ENCODE measurements at regions not wholly inside any gene's neighbourhood (a gene's known extent, or its start where the extent isn't known, plus 50 kb on each side); places are given as distances from the start of the nearest gene placed in this dataset.

- ChIA-PET CTCF (no interaction called here), POLR2A (no interaction called here)
- no peak overlapping the region for H2AFZ ChIP-seq (ENCODE audit: low read depth, low read length)
- TF ChIP-seq GATA2 (IDR thresholded peaks at IDR 0.05; ENCODE audit: insufficient read depth, insufficient read length, low read depth, low read length) (no peak), EZH2 (IDR thresholded peaks at IDR 0.05; ENCODE audit: borderline replicate concordance, low read depth, low read length, severe bottlenecking) (no peak), POLR2AphosphoS5 (IDR thresholded peaks at IDR 0.05; ENCODE audit: insufficient read depth, low read depth, low read length) (no peak), MAX (IDR thresholded peaks at IDR 0.05; ENCODE audit: insufficient read depth, insufficient read length) (no peak), JUN (IDR thresholded peaks at IDR 0.05; ENCODE audit: borderline replicate concordance, insufficient read depth, insufficient read length, low read depth) (no peak), CTCF (IDR thresholded peaks at IDR 0.05; ENCODE audit: extremely low read depth in 1 of 2, insufficient read depth in 1 of 2, low read depth in 1 of 2, low read length in 2 of 2) (no peak), FOS (IDR thresholded peaks at IDR 0.05; ENCODE audit: borderline replicate concordance, insufficient read depth, low read length) (no peak), MYC (IDR thresholded peaks at IDR 0.05; ENCODE audit: low read depth, low read length) (no peak), POLR2A (IDR thresholded peaks at IDR 0.05; ENCODE audit: low read depth, low read length) (no peak)
- intact Hi-C loops (cut with micrococcal nuclease): no loop called here
- dilution Hi-C loops (cut with MboI; ENCODE audit: extremely low pct_ligation_motif_present, low sequenced_read_pairs): no loop called here
- H3K9me1 ChIP-seq (replicated peaks; ENCODE audit: control insufficient read depth, extremely low read depth, insufficient read depth, low read length): no peaks in the 10 kb centered on the region
- H3K27ac ChIP-seq (ENCODE audit: insufficient read depth, low read depth, low read length): no peak overlapping the region
- H3K27me3 ChIP-seq (ENCODE audit: control insufficient read depth in 2 of 2, insufficient read depth in 2 of 2, low read length in 2 of 2): no peaks in the 10 kb centered on the region
- H3K9ac ChIP-seq (replicated peaks; ENCODE audit: extremely low read depth, insufficient read depth, low read length): no peak overlapping the region
- H3K4me1 ChIP-seq (ENCODE audit: control insufficient read depth, extremely low read depth, insufficient read depth, low read length): no peaks in the 10 kb centered on the region
- H3K36me3 ChIP-seq (ENCODE audit: control insufficient read depth in 2 of 2, extremely low read depth in 1 of 2, insufficient read depth in 2 of 2, low read length in 2 of 2): no peaks in the 10 kb centered on the region
- no TSS peak for BruUV-seq (replicated peaks)
- no peak for DNase-seq (ENCODE audit: low read depth, low spot score)
- no peaks in the 10 kb centered on the region for H3K9me3 ChIP-seq (replicated peaks; ENCODE audit: control insufficient read depth, insufficient read depth, low read length)
- no peaks in the 10 kb centered on the region for H4K20me1 ChIP-seq (replicated peaks; ENCODE audit: control insufficient read depth, extremely low read depth, insufficient read depth, low read length)
- no peaks in the 10 kb centered on the region for H3K79me2 ChIP-seq (ENCODE audit: control insufficient read depth, insufficient read depth, low read length)
- no peak overlapping the region for H3K4me2 ChIP-seq (ENCODE audit: insufficient read depth, low read length)
- H3K4me3 ChIP-seq (replicated peaks in 1 of 3; ENCODE audit: insufficient read depth in 1 of 3, low read depth in 1 of 3, low read length in 3 of 3): no peak overlapping the region
- no peak for FAIRE-seq
These were observed 937.7 kb downstream of the TRIB2 start for GRCh38 chr2:13654416-13654815.

Data from endothelial cell of umbilical vein (primary cell).